H1 (cell line): ENCODE measurements at regions not wholly inside any gene's neighbourhood (a gene's known extent, or its start where the extent isn't known, plus 50 kb on each side); places are given as distances from the start of the nearest gene placed in this dataset.

ENCODE experiments used
- CTCF ChIA-PET: fragments of 300-600 bp; sonication (Branson Sonifier 250); formaldehyde crosslinking; loops from one replicate; lab custom pipeline; 2021; ENCODE audit not compliant: partially characterized antibody; lab: Charles Lee
- POLR2A ChIA-PET: fragments of 300-600 bp; sonication (Branson Sonifier 250); formaldehyde crosslinking; loops from one replicate; lab custom pipeline; 2021; ENCODE audit warnings: inconsistent platforms; ENCODE audit not compliant: partially characterized antibody; lab: Charles Lee
- DNase-seq, 2 experiments: peaks; one replicate each; pipeline versions ENCODE4 v3.0.0 to v3.0.0-alpha.2; 2010 to 2022; ENCODE audit warnings: low spot score in 2 of 2, low read depth in 1 of 2, mixed read lengths in 1 of 2
- FAIRE-seq: peaks from 2 replicates; lab custom pipeline; 2011; peaks lifted over from hg19 to GRCh38; lab: Jason Lieb, UNC
- H2AFZ ChIP-seq: 2 replicates; pipeline ENCODE4 v1.8.1; 2012; ENCODE audit warnings: low read length, inconsistent platforms
- H2AK5ac ChIP-seq: 2 replicates; pipeline ENCODE4 v1.6.1; 2013; ENCODE audit warnings: low read depth, low read length
- H2BK120ac ChIP-seq: replicated peaks from 2 replicates; pipeline ENCODE3; 2013; ENCODE audit warnings: low read depth, low read length, inconsistent platforms
- H2BK12ac ChIP-seq: 2 replicates; pipeline ENCODE4 v1.6.1; 2013; ENCODE audit warnings: low read depth, low read length
- H2BK15ac ChIP-seq: 2 replicates; pipeline ENCODE4 v1.6.1; 2013; ENCODE audit warnings: low read length
- H2BK20ac ChIP-seq: 2 replicates; pipeline ENCODE4 v1.6.1; 2013; ENCODE audit warnings: low read length
- H2BK5ac ChIP-seq: 2 replicates; pipeline ENCODE4 v1.6.1; 2013; ENCODE audit warnings: low read depth, low read length
- H3K14ac ChIP-seq: 2 replicates; pipeline ENCODE4 v1.6.1; 2013; ENCODE audit warnings: inconsistent platforms; ENCODE audit not compliant: insufficient read length
- H3K18ac ChIP-seq: 2 replicates; pipeline ENCODE4 v1.6.1; 2013; ENCODE audit warnings: low read length; ENCODE audit errors: extremely low read depth
- H3K23ac ChIP-seq: 2 replicates; pipeline ENCODE4 v1.6.1; 2013; ENCODE audit warnings: inconsistent platforms; ENCODE audit not compliant: insufficient read length
- H3K23me2 ChIP-seq: 2 replicates; pipeline ENCODE4 v1.6.1; 2013; ENCODE audit warnings: low read depth, low read length
- H3K27ac ChIP-seq: 2 replicates; pipeline ENCODE4 v1.6.1; 2011; ENCODE audit warnings: low read depth, low read length, inconsistent platforms
- H3K27me3 ChIP-seq, 4 experiments: replicated peaks in 1 of 4; 1 replicate in 1 of 4; 2 replicates in 3 of 4; pipeline versions ENCODE4 v1.6.1 to v1.8.1; 2011 to 2013; ENCODE audit warnings: low read length in 3 of 4, mild to moderate bottlenecking in 3 of 4, inconsistent platforms in 2 of 4, mixed read lengths in 2 of 4, moderate library complexity in 1 of 4; ENCODE audit not compliant: control insufficient read depth in 3 of 4, insufficient read depth in 3 of 4; ENCODE audit errors: extremely low read depth in 1 of 4
- H3K36me3 ChIP-seq, 4 experiments: 2 replicates each; pipeline versions ENCODE4 v1.6.1 to v1.8.1; 2011 to 2013; ENCODE audit warnings: mild to moderate bottlenecking in 4 of 4, low read length in 3 of 4, moderate library complexity in 2 of 4, control low read depth in 1 of 4, inconsistent platforms in 1 of 4; ENCODE audit not compliant: insufficient read depth in 4 of 4, control insufficient read depth in 2 of 4
- H3K4ac ChIP-seq: replicated peaks from 2 replicates; pipeline ENCODE3; 2013; ENCODE audit warnings: low read length, low read depth, mixed read lengths, inconsistent platforms; ENCODE audit not compliant: insufficient read length
- H3K4me1 ChIP-seq, 4 experiments: replicated peaks in 1 of 4; 1 replicate in 1 of 4; 2 replicates in 3 of 4; pipeline versions ENCODE4 v1.6.1 to v1.8.1; 2011 to 2013; ENCODE audit warnings: low read length in 3 of 4, inconsistent platforms in 2 of 4, mixed read lengths in 1 of 4; ENCODE audit not compliant: insufficient read depth in 4 of 4, control insufficient read depth in 3 of 4
- H3K4me2 ChIP-seq, 2 experiments: 2 replicates each; pipeline versions ENCODE4 v1.6.1 to v1.8.1; 2011 to 2013; ENCODE audit warnings: low read depth in 2 of 2, low read length in 2 of 2, control low read depth in 1 of 2, inconsistent platforms in 1 of 2, mild to moderate bottlenecking in 1 of 2; ENCODE audit not compliant: insufficient read depth in 1 of 2
- H3K4me3 ChIP-seq, 4 experiments: fragments of 200-600, 300-600 bp in 1 of 4; sonication (generic), shearing (Covaris generic), sonication (Bioruptor Twin) in 1 of 4; 2 replicates each; pipeline versions ENCODE4 v1.5.1 to v1.8.1; 2011 to 2016; ENCODE audit warnings: low read length in 4 of 4, low read depth in 3 of 4, control low read depth in 2 of 4, inconsistent platforms in 2 of 4, mild to moderate bottlenecking in 2 of 4, mixed read lengths in 1 of 4, moderate library complexity in 1 of 4; ENCODE audit not compliant: insufficient read depth in 2 of 4; ENCODE audit errors: extremely low read depth in 1 of 4
- H3K56ac ChIP-seq: replicated peaks from 2 replicates; pipeline ENCODE3; 2013; ENCODE audit warnings: low read depth, mild to moderate bottlenecking, mixed read lengths, low read length, inconsistent platforms; ENCODE audit not compliant: insufficient read length
- H3K79me1 ChIP-seq: 2 replicates; pipeline ENCODE4 v1.6.1; 2013; ENCODE audit warnings: low read depth, low read length, control low read depth
- H3K79me2 ChIP-seq, 2 experiments: 2 replicates each; pipeline versions ENCODE4 v1.6.1 to v1.8.1; 2012 to 2013; ENCODE audit warnings: low read length in 2 of 2, mild to moderate bottlenecking in 2 of 2, inconsistent platforms in 1 of 2; ENCODE audit not compliant: insufficient read depth in 2 of 2, control insufficient read depth in 1 of 2
- H3K9ac ChIP-seq, 4 experiments: replicated peaks in 1 of 4; 1 replicate in 1 of 4; 2 replicates in 3 of 4; pipeline versions ENCODE4 v1.6.1 to v1.8.1; 2011 to 2013; ENCODE audit warnings: low read depth in 3 of 4, low read length in 3 of 4, control low read depth in 2 of 4, mild to moderate bottlenecking in 2 of 4, moderate library complexity in 2 of 4, inconsistent platforms in 1 of 4; ENCODE audit errors: extremely low read depth in 1 of 4
- H3K9me3 ChIP-seq, 2 experiments: 2 replicates each; pipeline versions ENCODE4 v1.6.1 to v1.8.1; 2012 to 2013; ENCODE audit warnings: mild to moderate bottlenecking in 2 of 2, moderate library complexity in 2 of 2, control low read depth in 1 of 2, inconsistent platforms in 1 of 2, low read depth in 1 of 2, low read length in 1 of 2, mixed read lengths in 1 of 2; ENCODE audit not compliant: insufficient read depth in 2 of 2
- H4K20me1 ChIP-seq, 2 experiments: replicated peaks in 1 of 2; 2 replicates each; pipeline versions ENCODE3 to v1.8.1; 2011 to 2013; ENCODE audit warnings: inconsistent platforms in 2 of 2, low read length in 2 of 2, mild to moderate bottlenecking in 1 of 2; ENCODE audit not compliant: insufficient read depth in 2 of 2, control insufficient read depth in 1 of 2
- H4K5ac ChIP-seq: 2 replicates; pipeline ENCODE4 v1.6.1; 2013; ENCODE audit warnings: low read length, low read depth, mixed read lengths, inconsistent platforms; ENCODE audit not compliant: insufficient read length
- H4K8ac ChIP-seq: 2 replicates; pipeline ENCODE4 v1.8.0; 2013; ENCODE audit warnings: mild to moderate bottlenecking, moderate library complexity, low read length, inconsistent platforms; ENCODE audit not compliant: insufficient read depth; ENCODE audit errors: extremely low read depth
- H4K91ac ChIP-seq: replicated peaks from 2 replicates; pipeline ENCODE3; 2013; ENCODE audit warnings: low read length, mixed read lengths, inconsistent platforms; ENCODE audit not compliant: insufficient read length
- CBX8 ChIP-seq: fragments of 300-800, 300-1000 bp; sonication (generic); IDR thresholded peaks from 2 replicates; pipeline ENCODE4 v1.7.1; 2016; ENCODE audit warnings: low read depth, low read length, borderline replicate concordance
- PHF8 ChIP-seq: fragments of 200-600 bp; sonication (generic); conservative IDR thresholded peaks from 2 replicates; pipeline ENCODE4 v1.7.1; 2012; ENCODE audit warnings: low read depth, mild to moderate bottlenecking, inconsistent platforms, low read length, moderate library complexity
- POLR2AphosphoS5 ChIP-seq: IDR thresholded peaks from 2 replicates; pipeline ENCODE4 v1.6.1; 2011; ENCODE audit warnings: low read depth, low read length
- RBBP5 ChIP-seq: IDR thresholded peaks from 2 replicates; pipeline ENCODE4 v1.7.1; 2012; ENCODE audit warnings: low read depth, mild to moderate bottlenecking, inconsistent platforms, low read length, moderate library complexity, borderline replicate concordance
- RNF2 ChIP-seq: fragments of 200-900, 300-1000 bp; sonication (generic); IDR thresholded peaks from 2 replicates; pipeline ENCODE4 v1.7.1; 2016; ENCODE audit warnings: borderline replicate concordance, low read depth, mild to moderate bottlenecking, antibody characterized with exemption, low read length; ENCODE audit not compliant: poor library complexity, severe bottlenecking; ENCODE audit errors: missing control alignments
- WGBS, 2 experiments: shearing (Covaris generic) in 1 of 2; methylation state at CpG; one replicate each; pipeline versions ENCODE4 v1.1.6 to v1.1.7; 2013 to 2015; ENCODE audit warnings: low lambda C conversion rate in 2 of 2, mixed read lengths in 2 of 2, inconsistent platforms in 1 of 2, low coverage in 1 of 2, missing lambda C conversion rate in 1 of 2; ENCODE audit not compliant: insufficient replicate concordance in 2 of 2, insufficient coverage in 1 of 2, insufficient read length in 1 of 2; ENCODE audit errors: extremely low coverage in 1 of 2, missing lambda C conversion rate in 1 of 2; 5-methylcytosine and 5-hydroxymethylcytosine counted together

DNA sequence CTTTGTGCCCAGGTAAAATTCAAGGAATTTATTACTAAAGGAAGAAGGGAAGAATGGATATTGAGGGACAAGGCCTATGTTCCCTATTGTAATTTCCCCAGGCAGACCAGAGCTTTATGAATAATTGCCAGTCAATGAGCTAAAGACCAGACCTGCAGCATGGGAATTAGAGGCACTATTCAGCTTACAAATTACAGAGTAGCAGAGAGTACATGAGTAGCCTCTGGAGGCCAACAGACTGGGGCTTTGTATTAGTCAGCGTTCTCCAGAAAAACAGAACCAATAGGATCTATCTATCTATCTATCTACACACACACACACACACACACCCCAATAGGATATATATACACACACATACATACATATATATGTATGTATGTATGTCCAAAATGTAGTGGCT, 120.0 kb upstream of the RPH3A start:
- no peak overlapping the region for H3K18ac ChIP-seq
- no peaks in the 10 kb centered on the region for H3K9me3 ChIP-seq
- H4K91ac ChIP-seq: no peak overlapping the region
- no peak overlapping the region for H4K8ac ChIP-seq
- no peaks in the 10 kb centered on the region for H3K79me2 ChIP-seq
- no peaks in the 10 kb centered on the region for H4K20me1 ChIP-seq
- WGBS, 2 experiments: 83% methylated on average over 1 of the region's 1 CpG; no CpG with 5 or more reads in 1 of the 2 experiments
- H3K36me3 ChIP-seq: no peaks in the 10 kb centered on the region
- H3K23ac ChIP-seq: no peak overlapping the region
- H2AK5ac ChIP-seq: no peak overlapping the region
- H3K27me3 ChIP-seq: no peaks in the 10 kb centered on the region
- no peak overlapping the region for H3K14ac ChIP-seq
- H2BK12ac ChIP-seq: no peak overlapping the region
- H2BK5ac ChIP-seq: no peak overlapping the region
- no peaks in the 10 kb centered on the region for H3K79me1 ChIP-seq
- no peak overlapping the region for H4K5ac ChIP-seq
- ChIA-PET POLR2A (no interaction called here), CTCF (interaction anchor here (1.3 to 1.4 kb wide), 2 partner anchors 12 to 119 kb away, joined by 3 to 4 read pairs; no protein-coding TSS in a partner anchor)
- H3K4me2 ChIP-seq: no peak overlapping the region
- H3K4me3 ChIP-seq: no peak overlapping the region
- no peak for TF ChIP-seq RBBP5
- no peak for TF ChIP-seq RNF2
- no peak for TF ChIP-seq POLR2AphosphoS5
- TF ChIP-seq CBX8: no peak
- TF ChIP-seq PHF8: no peak
- no peaks in the 10 kb centered on the region for H3K23me2 ChIP-seq
- DNase-seq: no peak
- H3K4ac ChIP-seq: no peak overlapping the region
- H3K56ac ChIP-seq: no peak overlapping the region
- H3K27ac ChIP-seq: no peak overlapping the region
- no peak for FAIRE-seq
- no peak overlapping the region for H2AFZ ChIP-seq
- H2BK20ac ChIP-seq: no peak overlapping the region
- H3K9ac ChIP-seq: no peak overlapping the region
- no peak overlapping the region for H2BK120ac ChIP-seq
- H3K4me1 ChIP-seq: peaks cover 0 to under 1% (median under 1%) of the 10 kb centered on the region in 4 experiments; a peak in 2 of 7 replicates
- H2BK15ac ChIP-seq: no peak overlapping the region
